Endodermal cell (in vitro differentiated cells): ENCODE measurements at regions not wholly inside any gene's neighbourhood (a gene's known extent, or its start where the extent isn't known, plus 50 kb on each side); places are given as distances from the start of the nearest gene placed in this dataset.

ENCODE experiments used
- DNase-seq: peaks from one replicate; pipeline ENCODE4 v3.0.0-alpha.2; 2017
- H3K27ac ChIP-seq: 2 replicates; pipeline ENCODE4 v1.5.1; 2013; ENCODE audit warnings: mild to moderate bottlenecking, low read depth, low read length, moderate library complexity
- H3K27me3 ChIP-seq: 2 replicates; pipeline ENCODE4 v1.6.1; 2013; ENCODE audit warnings: mild to moderate bottlenecking, low read length, moderate library complexity; ENCODE audit not compliant: insufficient read depth, control insufficient read depth, poor library complexity, severe bottlenecking
- H3K36me3 ChIP-seq: 2 replicates; pipeline ENCODE4 v1.7.0; 2013; ENCODE audit warnings: mild to moderate bottlenecking, low read length, moderate library complexity; ENCODE audit not compliant: control insufficient read depth, insufficient read depth
- H3K4me1 ChIP-seq: one replicate; pipeline ENCODE4 v1.7.0; 2013; ENCODE audit warnings: low read length; ENCODE audit not compliant: control insufficient read depth, insufficient read depth
- H3K4me3 ChIP-seq: 2 replicates; pipeline ENCODE4 v1.5.1; 2013; ENCODE audit warnings: mild to moderate bottlenecking, low read length, moderate library complexity
- H3K9ac ChIP-seq: 2 replicates; pipeline ENCODE4 v1.6.1; 2013; ENCODE audit warnings: mild to moderate bottlenecking, low read length, moderate library complexity; ENCODE audit not compliant: poor library complexity, severe bottlenecking; ENCODE audit errors: extremely low read depth
- H3K9me3 ChIP-seq: 2 replicates; pipeline ENCODE4 v1.6.1; 2013; ENCODE audit warnings: mild to moderate bottlenecking, low read length, moderate library complexity; ENCODE audit not compliant: control insufficient read depth
- H3K27ac Mint-ChIP-seq: 2 replicates; pipeline ENCODE4 v1.8.0; 2020; ENCODE audit warnings: mixed read lengths
- H3K27me3 Mint-ChIP-seq: 2 replicates; pipeline ENCODE4 v1.8.0; 2021; ENCODE audit warnings: mild to moderate bottlenecking, mixed read lengths; ENCODE audit not compliant: insufficient read depth
- H3K36me3 Mint-ChIP-seq: 2 replicates; pipeline ENCODE4 v1.8.0; 2020; ENCODE audit warnings: low read depth, mixed read lengths
- H3K4me1 Mint-ChIP-seq: 2 replicates; pipeline ENCODE4 v1.8.0; 2020; ENCODE audit warnings: mixed read lengths
- H3K4me3 Mint-ChIP-seq: 2 replicates; pipeline ENCODE4 v1.8.0; 2020; ENCODE audit warnings: mild to moderate bottlenecking, moderate library complexity, mixed read lengths
- H3K9me3 Mint-ChIP-seq: 2 replicates; pipeline ENCODE4 v1.8.0; 2020; ENCODE audit warnings: mild to moderate bottlenecking, mixed read lengths
- CTCF ChIP-seq: fragments of 200-600 bp; sonication (generic); conservative IDR thresholded peaks from 2 replicates; pipeline ENCODE4 v1.5.0; 2021; ENCODE audit warnings: antibody characterized with exemption, mild to moderate bottlenecking
- WGBS, 2 experiments: methylation state at CpG; one replicate each; pipeline versions ENCODE4 v1.1.5 to v1.1.7; 2013; ENCODE audit warnings: missing lambda C conversion rate in 2 of 2, mixed read lengths in 1 of 2; ENCODE audit not compliant: insufficient coverage in 1 of 2, insufficient read length in 1 of 2; 5-methylcytosine and 5-hydroxymethylcytosine counted together

DNA sequence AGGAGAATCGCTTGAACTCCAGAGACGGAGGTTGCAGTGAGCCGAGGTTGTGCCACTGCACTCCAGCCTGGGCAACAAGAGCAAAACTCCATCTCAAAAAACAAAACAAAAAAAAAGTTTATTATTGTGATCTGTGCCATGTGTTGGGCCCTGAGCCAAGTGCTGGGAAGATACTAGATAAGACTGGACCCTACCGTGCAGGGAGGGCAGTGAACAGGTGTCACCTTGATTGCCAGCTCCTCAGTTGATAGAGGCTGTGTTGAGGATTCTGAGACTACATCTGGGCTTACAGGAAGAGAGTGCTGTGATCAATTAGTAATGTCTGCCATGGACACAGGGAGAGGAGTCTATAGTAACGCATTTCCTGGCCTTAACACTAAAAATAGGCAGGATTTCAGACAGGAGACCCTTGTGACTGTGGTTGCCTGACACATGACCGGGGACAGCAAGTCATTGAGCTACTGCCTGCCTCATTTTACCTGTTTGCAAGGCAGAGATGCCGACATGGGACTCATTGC, 201.5 kb downstream of the C9orf50 start:
- 62 to 80% methylated on average over 3 to 7 of the region's 7 CpGs for WGBS, 2 experiments
- Histone ChIP-seq H3K4me1 (no peaks in the 10 kb centered on the region), H3K4me3 (no peak overlapping the region), H3K9ac (no peak overlapping the region), H3K36me3 (no peaks in the 10 kb centered on the region), H3K27ac (no peak overlapping the region), H3K9me3 (no peaks in the 10 kb centered on the region), H3K27me3 (no peaks in the 10 kb centered on the region)
- no peak for DNase-seq
- Mint-ChIP-seq H3K4me1 (peaks cover 11% of the 10 kb centered on the region), H3K27me3 (peaks cover 1% of the 10 kb centered on the region), H3K4me3 (no peak overlapping the region), H3K9me3 (no peaks in the 10 kb centered on the region), H3K27ac (no peak overlapping the region), H3K36me3 (no peaks in the 10 kb centered on the region)
- no peak for TF ChIP-seq CTCF

GRCh38 chr9:129418451-129418850, 202.4 kb downstream of the C9orf50 start:
- Histone ChIP-seq H3K27me3 (no peaks in the 10 kb centered on the region), H3K4me3 (no peak overlapping the region), H3K27ac (no peak overlapping the region), H3K4me1 (peaks cover 3% of the 10 kb centered on the region), H3K9me3 (no peaks in the 10 kb centered on the region), H3K36me3 (no peaks in the 10 kb centered on the region), H3K9ac (no peak overlapping the region)
- peaks cover 1% of the 10 kb centered on the region for H3K27me3 Mint-ChIP-seq
- no peak for DNase-seq
- no peak for TF ChIP-seq CTCF
- H3K36me3 Mint-ChIP-seq = no peaks in the 10 kb centered on the region
- no peaks in the 10 kb centered on the region for H3K9me3 Mint-ChIP-seq
- H3K27ac Mint-ChIP-seq = no peak overlapping the region
- WGBS, 2 experiments = 93 to 100% methylated on average over 4 of the region's 4 CpGs
- H3K4me3 Mint-ChIP-seq = no peak overlapping the region
- peaks cover 15% of the 10 kb centered on the region for H3K4me1 Mint-ChIP-seq

DNA sequence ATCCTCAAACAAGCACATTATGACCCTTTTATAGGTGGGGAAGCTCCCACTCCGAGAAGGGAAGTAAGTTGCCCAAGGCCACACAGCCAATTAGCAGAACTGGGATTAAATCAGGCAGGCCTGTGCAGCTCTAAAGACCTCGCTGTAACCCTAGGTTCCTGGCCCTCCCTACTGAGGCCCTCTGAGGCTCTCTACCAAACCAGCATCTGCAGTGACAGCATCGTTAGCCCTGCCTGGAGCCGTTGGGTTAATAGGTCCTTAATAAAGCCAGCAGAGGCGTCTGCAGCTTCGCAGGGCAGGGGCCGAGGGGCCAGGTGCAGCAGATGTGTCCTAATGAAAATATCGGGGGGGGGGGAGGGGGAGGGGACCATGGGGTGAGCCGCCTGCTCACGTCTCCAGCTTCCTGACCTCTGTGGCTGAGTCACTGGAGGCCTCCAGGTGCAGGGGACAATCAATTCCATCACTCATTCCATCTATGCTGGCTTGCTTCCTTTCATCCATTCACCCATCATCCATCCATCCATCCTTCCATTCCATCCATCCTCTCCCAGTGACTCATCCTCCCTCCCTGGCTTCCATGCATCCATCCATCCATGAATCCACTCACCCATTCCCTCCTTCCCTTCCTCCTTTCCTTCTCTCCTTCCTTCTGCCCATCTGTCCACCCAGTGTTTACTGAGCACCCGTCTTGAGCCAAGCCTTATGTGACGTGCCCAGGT, 203.9 kb downstream of the C9orf50 start:
- Histone ChIP-seq H3K4me1 (peaks cover 8% of the 10 kb centered on the region), H3K36me3 (no peaks in the 10 kb centered on the region), H3K4me3 (no peak overlapping the region), H3K9me3 (no peaks in the 10 kb centered on the region), H3K27me3 (no peaks in the 10 kb centered on the region), H3K27ac (peak overlapping the region; percentile 84), H3K9ac (no peak overlapping the region)
- H3K27me3 Mint-ChIP-seq = no peaks in the 10 kb centered on the region
- H3K4me3 Mint-ChIP-seq = no peak overlapping the region
- H3K9me3 Mint-ChIP-seq = no peaks in the 10 kb centered on the region
- no peak overlapping the region for H3K27ac Mint-ChIP-seq
- DNase-seq = no peak
- H3K4me1 Mint-ChIP-seq = peaks cover 20% of the 10 kb centered on the region
- TF ChIP-seq CTCF = no peak
- WGBS, 2 experiments = 71 to 82% methylated on average over 4 to 11 of the region's 12 CpGs
- H3K36me3 Mint-ChIP-seq = no peaks in the 10 kb centered on the region
